Stimulated activated CD8-positive, alpha-beta memory T cell treated with anti-CD3 and anti-CD28 coated beads, Interleukin-12 subunit alpha, Interleukin-12 subunit beta, amount 100 ng/mL, for 4 hours (primary cell): ENCODE measurements at regions not wholly inside any gene's neighbourhood (a gene's known extent, or its start where the extent isn't known, plus 50 kb on each side); places are given as distances from the start of the nearest gene placed in this dataset.

ENCODE experiments used
- DNase-seq: peaks from one replicate; pipeline ENCODE4 v3.0.0-alpha.2; 2020; ENCODE audit warnings: low read depth

DNA sequence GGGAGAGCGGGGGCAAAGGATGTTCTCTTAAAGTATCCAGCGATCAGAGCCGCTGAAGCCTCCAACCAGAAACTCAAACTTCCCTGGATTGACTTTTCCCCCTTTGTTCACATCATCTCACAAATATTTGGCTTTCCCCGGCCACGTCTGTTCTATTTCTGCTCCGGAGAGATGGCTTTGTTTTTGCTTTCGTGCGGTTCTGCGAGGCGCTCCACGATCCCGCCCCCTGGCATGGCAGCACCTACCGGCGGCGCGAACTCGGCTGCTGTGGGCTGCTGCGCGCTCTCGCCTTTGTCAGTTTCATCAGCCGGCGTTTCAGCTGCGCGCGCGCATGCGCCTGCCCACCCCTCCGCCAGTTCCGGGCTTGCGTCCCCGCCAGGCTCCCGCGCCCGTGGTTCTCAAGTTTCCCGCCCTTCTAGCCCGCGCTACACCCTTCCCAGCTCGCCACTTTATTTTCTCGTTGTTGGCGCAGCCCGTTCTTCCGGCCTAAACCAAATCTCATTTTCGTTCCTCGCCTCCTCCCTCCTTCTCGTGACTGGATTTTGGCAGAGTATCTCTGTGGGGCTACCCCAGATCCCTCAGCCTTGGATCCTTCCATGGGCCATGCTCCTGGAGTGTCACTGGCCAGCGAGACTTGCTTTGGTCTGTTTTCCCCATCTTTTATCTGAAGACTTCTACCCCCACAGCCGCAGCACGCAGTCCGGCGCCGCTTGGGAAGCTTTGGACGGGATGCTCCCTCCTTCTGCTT lies 98.0 kb downstream of the INSIG2 start:
- peak; percentile 84 for DNase-seq

DNA sequence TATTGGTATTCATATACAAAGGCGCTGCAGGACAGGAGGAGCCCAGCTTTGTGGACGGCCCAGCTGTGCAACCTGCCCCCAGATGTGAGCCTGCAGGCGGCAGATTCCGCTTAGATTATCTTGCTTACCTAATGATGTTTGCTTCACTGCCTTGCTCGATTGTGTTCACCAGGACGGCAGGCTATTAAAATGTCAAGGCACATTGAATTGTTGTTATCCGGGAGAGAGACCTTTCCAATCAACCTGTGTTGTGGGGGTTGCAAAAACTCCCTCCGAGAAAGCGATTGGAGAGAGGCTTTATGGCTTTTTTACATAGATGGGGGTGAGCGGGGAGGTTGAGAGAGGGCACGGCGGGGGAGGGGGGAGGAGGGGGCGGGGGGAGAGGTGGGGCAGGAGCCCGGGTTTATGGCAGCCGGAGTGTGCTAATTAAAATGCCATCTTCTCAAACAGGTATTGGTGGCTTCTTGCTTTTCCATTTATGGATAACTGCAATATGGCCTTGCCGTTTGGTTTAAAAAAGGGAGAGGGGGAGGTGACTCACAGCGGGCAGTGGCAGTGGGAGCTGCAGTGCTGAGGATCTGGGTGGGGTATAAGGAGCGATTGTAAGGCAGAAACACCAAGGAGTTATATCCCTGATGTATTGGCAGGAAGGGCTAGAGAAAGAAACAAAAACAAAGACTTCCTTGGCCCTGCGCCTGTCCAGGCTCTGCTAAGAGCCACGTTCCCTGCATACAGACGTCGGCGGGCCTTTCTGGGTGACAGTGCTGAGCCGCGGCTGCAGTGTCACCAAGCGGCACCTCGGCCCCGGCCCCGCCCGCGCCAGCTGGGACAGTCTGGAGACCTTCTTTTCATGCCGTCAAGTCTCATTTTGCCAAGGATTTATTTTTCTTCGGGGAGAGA lies 97.2 kb downstream of the INSIG2 start:
- DNase-seq: peak; percentile 24

DNA sequence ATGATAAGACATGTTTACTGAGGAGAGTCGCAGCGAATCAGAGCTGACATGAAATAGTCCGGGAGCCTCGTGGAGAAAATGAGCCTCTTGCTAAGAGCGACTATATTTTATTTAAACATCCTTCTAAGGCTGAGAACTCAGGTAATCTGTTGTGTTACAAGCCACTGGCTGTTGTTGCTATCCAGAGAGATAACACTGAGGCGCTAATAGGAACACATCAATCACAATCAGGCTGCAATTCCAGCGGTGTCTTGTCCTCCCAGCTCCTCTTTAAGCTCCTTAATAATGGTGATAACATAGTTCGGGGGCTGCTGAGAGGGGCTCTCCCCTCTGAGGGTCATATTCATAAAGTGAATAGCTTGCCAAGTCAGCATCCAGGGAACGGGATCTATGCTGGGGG lies 95.1 kb downstream of the INSIG2 start:
- DNase-seq: no peak

DNA sequence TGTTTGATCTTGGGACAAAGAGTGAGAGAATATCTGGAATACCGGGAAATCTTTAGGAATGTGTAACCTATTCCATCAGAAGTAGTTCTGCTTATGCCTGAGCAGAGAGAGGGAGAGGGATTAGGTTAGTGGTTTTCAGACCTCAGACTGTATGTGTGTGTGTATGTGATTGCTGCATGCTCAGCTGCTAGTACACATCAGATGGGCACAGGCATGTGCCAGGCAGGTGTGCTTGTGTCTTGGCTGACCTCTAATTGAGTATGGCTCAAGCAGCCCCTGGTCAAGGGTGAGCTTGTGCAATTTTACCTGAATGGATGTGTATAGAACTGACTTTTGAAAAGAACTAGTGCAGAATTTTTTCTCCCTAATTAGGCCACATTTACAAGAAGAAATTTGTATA lies 91.2 kb downstream of the INSIG2 start:
- no peak for DNase-seq

DNA sequence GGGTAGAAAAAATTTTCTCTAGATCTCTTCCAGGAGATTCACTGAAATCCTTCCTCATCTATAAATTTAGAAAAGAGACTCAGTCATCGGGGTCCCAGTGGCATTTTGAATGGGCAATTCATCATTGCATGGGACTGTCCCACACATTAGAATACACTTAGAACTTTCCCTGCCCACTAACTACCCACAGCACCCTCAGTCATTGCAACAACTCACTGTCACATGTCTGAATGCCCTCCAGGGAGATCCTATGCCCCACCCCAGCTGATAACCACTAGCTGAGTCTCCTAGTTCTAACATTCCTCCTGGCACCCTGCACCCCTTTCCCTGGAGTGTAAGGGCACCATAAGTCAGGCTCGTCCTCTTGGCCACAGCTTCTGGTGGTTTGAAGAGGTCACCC lies 89.6 kb downstream of the INSIG2 start:
- no peak for DNase-seq

DNA sequence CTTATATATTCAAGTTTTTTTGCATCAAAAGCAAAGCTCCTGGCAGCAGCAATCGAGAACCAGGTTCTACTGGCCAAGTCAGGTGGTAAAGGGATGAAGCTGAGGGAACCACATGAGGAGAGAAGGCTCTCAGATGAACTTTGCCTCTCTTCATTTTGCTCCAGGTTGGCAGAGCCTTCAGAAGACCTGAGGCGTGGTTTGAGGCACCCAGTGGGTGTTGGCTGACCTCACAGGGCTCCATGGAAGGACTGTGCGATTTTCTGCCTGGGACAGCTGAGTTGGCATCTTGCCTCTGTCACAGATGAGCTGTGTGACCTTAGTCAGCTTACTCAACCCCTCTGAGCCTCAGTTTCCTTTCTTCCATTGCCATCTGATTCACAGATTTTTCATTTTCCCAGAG lies 89.0 kb downstream of the INSIG2 start:
- no peak for DNase-seq

DNA sequence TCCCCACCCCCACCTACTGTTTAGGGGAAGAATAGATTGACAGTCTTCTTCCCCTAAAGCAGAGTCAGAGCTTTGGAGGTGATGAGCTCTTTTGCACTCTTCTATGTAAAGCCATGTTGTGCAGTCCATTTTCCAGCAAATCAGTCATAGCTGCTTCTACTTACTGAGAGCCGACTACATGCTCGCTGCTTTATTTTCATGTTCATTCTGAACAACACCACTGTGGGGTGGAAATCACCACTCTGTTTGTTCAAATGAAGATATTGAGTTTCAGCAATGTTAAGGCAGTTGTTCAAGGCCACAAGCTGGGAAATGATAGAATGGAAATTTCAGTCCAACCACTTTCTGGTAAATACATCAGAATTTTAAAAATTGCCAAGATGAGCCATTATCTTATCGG lies 88.3 kb downstream of the INSIG2 start:
- no peak for DNase-seq

DNA sequence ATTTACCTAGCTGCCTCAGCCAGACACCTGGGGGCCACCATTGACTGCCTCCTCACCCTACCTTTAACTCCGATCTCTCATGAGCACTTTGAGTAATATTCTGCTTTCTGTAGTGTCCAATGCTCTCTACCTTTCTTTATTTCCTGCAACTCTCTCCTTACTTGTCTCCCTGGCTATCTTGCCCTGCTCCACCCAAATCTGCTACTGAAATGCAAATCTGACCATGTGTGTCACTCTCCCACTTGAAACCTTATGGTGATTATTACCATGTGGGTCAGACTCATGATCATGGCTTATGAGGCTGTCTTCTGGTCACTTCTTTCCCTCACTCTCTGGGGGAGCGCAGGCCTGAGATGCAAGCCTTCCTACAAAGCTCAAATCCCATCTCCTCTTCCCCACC lies 83.3 kb downstream of the INSIG2 start:
- no peak for DNase-seq

DNA sequence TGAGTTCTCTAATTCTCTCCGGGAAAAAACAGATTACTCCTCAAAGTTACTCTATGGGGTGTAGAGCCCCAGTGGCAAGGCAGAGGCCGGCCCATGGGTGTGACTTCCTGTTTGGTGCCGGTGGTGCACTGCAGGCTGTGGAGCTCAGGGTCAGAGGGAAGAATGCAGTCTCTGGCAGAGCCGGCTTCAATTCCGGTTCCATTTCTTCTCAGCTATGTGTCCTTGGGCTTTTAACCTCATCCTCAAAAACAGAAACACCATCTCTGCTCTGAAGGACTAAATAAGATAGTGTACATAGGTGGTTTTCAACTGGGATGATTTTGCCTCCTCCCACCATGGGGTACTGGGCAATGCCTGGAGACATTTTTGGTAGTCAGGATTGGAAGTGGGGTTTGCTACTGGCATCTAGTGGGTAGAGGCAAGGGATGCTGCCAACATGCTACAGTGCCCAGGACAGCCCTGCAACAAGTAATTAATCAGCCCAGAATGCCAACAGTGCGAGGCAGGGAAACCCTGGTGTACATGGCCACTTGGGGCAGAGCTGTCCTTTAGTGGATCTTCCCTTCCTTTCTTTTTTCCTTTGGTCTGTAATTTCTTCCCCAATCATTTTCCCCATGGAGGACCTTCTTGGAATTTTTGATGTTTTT lies 81.2 kb downstream of the INSIG2 start:
- no peak for DNase-seq

DNA sequence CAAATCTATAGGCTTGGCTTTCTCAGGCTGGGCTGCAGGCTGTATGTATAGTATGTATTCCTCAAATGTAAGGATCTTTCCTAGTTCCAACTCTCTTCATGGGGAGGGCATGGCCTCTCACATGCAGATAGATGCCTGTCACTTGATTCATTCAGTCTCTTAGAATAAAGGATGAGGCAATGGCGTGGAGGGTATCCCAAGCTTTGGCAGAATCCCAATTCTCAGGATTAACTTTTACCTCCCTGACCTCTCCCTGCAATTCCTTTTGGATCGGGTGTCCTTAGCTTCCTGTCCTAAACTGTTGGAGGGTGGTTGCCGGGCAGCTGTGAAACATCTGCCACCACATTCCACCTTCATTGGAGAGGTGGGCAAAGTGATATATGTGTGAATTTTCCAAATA lies 80.3 kb downstream of the INSIG2 start:
- no peak for DNase-seq

DNA sequence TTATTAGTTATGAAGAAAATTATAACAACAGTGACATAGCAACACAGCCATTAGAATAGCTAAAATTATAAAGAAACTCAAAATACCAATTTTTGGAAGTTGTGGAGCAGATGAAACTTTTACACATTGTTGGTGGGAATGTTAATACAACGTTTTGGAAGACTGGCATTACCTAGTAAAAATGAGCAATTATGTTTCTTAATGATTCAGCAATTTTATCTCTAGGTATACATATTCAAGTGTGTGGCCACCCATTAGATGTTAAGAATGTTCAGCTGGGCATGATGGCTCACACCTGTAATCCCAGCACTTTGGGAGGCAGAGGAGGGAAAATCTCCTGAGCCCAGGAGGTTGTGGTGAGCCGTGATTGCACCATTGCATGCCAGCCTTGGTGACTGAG lies 78.8 kb downstream of the INSIG2 start:
- DNase-seq: no peak

DNA sequence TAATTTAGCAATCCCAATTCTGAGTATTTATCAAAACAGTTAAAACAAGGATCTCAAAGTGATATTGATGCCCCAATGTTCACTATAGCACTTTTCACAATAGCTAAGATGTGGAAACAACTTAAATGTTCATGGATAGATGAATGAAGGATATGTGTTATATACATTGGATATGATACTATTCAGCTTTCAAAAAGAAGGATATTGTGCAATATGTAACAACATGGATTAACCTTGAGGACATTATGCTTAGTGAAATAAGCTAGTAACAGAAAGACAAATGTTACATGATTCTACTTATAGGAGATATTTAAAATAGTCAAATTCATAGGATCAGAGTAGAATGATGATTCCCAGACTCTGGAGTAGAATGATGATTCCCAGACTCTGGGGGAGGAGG lies 78.0 kb downstream of the INSIG2 start:
- no peak for DNase-seq

DNA sequence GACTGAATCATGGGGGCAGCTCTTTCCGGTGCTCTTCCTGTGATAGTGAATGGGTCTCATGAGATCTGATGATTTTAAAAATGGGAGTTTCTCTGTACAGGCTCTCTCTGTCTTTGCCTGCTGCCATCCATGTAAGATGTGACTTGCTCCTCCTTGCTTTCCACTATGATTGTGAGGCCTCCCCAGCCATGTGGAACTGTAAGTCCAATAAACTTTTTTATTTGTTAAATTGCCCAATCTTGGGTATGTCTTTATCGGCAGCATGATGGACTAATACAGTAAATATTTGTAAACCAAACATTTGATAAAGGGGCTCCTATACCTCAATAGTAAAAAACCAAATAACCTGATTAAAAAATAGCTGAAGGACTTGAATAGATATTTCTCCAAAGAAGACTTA lies 77.3 kb downstream of the INSIG2 start:
- no peak for DNase-seq
